Kidney (tissue), 13 donors: ENCODE measurements at regions not wholly inside any gene's neighbourhood (a gene's known extent, or its start where the extent isn't known, plus 50 kb on each side); places are given as distances from the start of the nearest gene placed in this dataset.

Experiments
- DNase-seq, 5 donors: peaks; one replicate each; pipeline ENCODE4 v3.0.0-alpha.2; 2013 to 2020
- FAIRE-seq: peaks from 2 replicates; lab custom pipeline; 2012; peaks lifted over from hg19 to GRCh38; lab: Jason Lieb, UNC
- H3K27ac ChIP-seq, 2 donors: one replicate each; pipeline ENCODE4 v1.7.0; 2013; ENCODE audit warnings: low read depth in 2 of 2, low read length in 2 of 2, inconsistent platforms in 1 of 2
- H3K27me3 ChIP-seq: one replicate; pipeline ENCODE4 v1.7.1; 2013; ENCODE audit warnings: low read length, inconsistent platforms; ENCODE audit not compliant: control insufficient read depth, insufficient read depth
- H3K36me3 ChIP-seq, 3 donors: one replicate each; pipeline versions ENCODE4 v1.7.0 to v1.7.1; 2013; ENCODE audit warnings: low read length in 3 of 3, control low read depth in 1 of 3, inconsistent platforms in 1 of 3; ENCODE audit not compliant: insufficient read depth in 3 of 3, control insufficient read depth in 2 of 3
- H3K4me1 ChIP-seq, 3 donors: one replicate each; pipeline versions ENCODE4 v1.7.0 to v1.7.1; 2013; ENCODE audit warnings: low read length in 3 of 3, inconsistent platforms in 1 of 3, low read depth in 1 of 3; ENCODE audit not compliant: control insufficient read depth in 2 of 3, insufficient read depth in 2 of 3
- H3K4me3 ChIP-seq, 3 donors: one replicate each; pipeline versions ENCODE4 v1.7.0 to v1.8.1; 2013; ENCODE audit warnings: low read length in 3 of 3, control low read depth in 1 of 3, inconsistent platforms in 1 of 3
- H3K9ac ChIP-seq, 3 donors: one replicate each; pipeline versions ENCODE4 v1.7.0 to v1.7.1; 2013; ENCODE audit warnings: low read length in 3 of 3, control low read depth in 1 of 3, inconsistent platforms in 1 of 3
- H3K9me3 ChIP-seq, 3 donors: one replicate each; pipeline versions ENCODE4 v1.7.0 to v1.7.1; 2013; ENCODE audit warnings: low read length in 3 of 3, control low read depth in 1 of 3, inconsistent platforms in 1 of 3; ENCODE audit not compliant: control insufficient read depth in 2 of 3, insufficient read depth in 1 of 3
- CTCF ChIP-seq: IDR thresholded peaks from 3 replicates; pipeline ENCODE4 v1.5.1; 2012; ENCODE audit warnings: mild to moderate bottlenecking, moderate library complexity, borderline replicate concordance; ENCODE audit not compliant: insufficient read depth; ENCODE audit errors: extremely low read depth
- intact Hi-C: fragments of 100-400 bp; cut with DNase I; formaldehyde crosslinking; loops from one replicate; pipeline ENCODE4 v1.11.1; 2022
- donor health status: control.
- donor health status: control.
- donor health status: control.
- donor health status: control.
- donor health status: control.
- donor health status: DM: yes; HTN: yes; CAD: no.
- donor health status: Normal renal cell carcinoma (clear cell type).

- no peaks in the 10 kb centered on the region for H3K4me1 ChIP-seq
- H3K4me3 ChIP-seq = no peak overlapping the region
- no peak overlapping the region for H3K27ac ChIP-seq
- no peaks in the 10 kb centered on the region for H3K27me3 ChIP-seq
- no peaks in the 10 kb centered on the region for H3K9me3 ChIP-seq
- H3K9ac ChIP-seq = no peak overlapping the region
- intact Hi-C loops = no loop called here
- DNase-seq (peak in 3 of 5 donors; percentile 39 to 69 (median 60)), FAIRE-seq (no peak)
- H3K36me3 ChIP-seq = no peaks in the 10 kb centered on the region
- peak; percentile 63 for TF ChIP-seq CTCF
These were observed 138.2 kb downstream of the ZNF326 start for GRCh38 chr1:90133133-90133532.

- no peaks in the 10 kb centered on the region for H3K4me1 ChIP-seq
- H3K36me3 ChIP-seq = no peaks in the 10 kb centered on the region
- no peak for TF ChIP-seq CTCF
- H3K27me3 ChIP-seq = no peaks in the 10 kb centered on the region
- H3K9ac ChIP-seq = no peak overlapping the region
- DNase-seq (no peak), FAIRE-seq (no peak)
- no peak overlapping the region for H3K27ac ChIP-seq
- no peak overlapping the region for H3K4me3 ChIP-seq
- intact Hi-C loops = no loop called here
- no peaks in the 10 kb centered on the region for H3K9me3 ChIP-seq
These were observed 137.4 kb downstream of the ZNF326 start for GRCh38 chr1:90132306-90132705.

- TF ChIP-seq CTCF = no peak
- Histone ChIP-seq H3K27ac (no peak overlapping the region), H3K9me3 (no peaks in the 10 kb centered on the region), H3K4me3 (no peak overlapping the region), H3K9ac (no peak overlapping the region), H3K36me3 (no peaks in the 10 kb centered on the region), H3K4me1 (no peaks in the 10 kb centered on the region), H3K27me3 (no peaks in the 10 kb centered on the region)
- DNase-seq = no peak
- no peak for FAIRE-seq
- intact Hi-C loops = no loop called here
These were observed 132.5 kb downstream of the ZNF326 start for GRCh38 chr1:90127288-90127953.

- no peak for TF ChIP-seq CTCF
- intact Hi-C loops = no loop called here
- no peaks in the 10 kb centered on the region for H3K36me3 ChIP-seq
- H3K4me3 ChIP-seq = no peak overlapping the region
- no peaks in the 10 kb centered on the region for H3K27me3 ChIP-seq
- DNase-seq = no peak
- H3K27ac ChIP-seq = no peak overlapping the region
- H3K9ac ChIP-seq = no peak overlapping the region
- no peak for FAIRE-seq
- H3K9me3 ChIP-seq = no peaks in the 10 kb centered on the region
- no peaks in the 10 kb centered on the region for H3K4me1 ChIP-seq
These were observed 131.9 kb downstream of the ZNF326 start for GRCh38 chr1:90126834-90127233.
